ENCODE measurements at regions not wholly inside any gene's neighbourhood (a gene's known extent, or its start where the extent isn't known, plus 50 kb on each side); places are given as distances from the start of the nearest gene placed in this dataset.

GRCh38 chr3:111336511-111336910 is 205.5 kb upstream of the CD96 start:
- no peak for TF ChIP-seq ZNF8 (CRISPR knock-in tag; IDR thresholded peaks at IDR 0.05)
- no peak for TF ChIP-seq RARB (CRISPR knock-in tag; IDR thresholded peaks at IDR 0.05)
- TF ChIP-seq ZFP30 (CRISPR knock-in tag; IDR thresholded peaks at IDR 0.05) = no peak
- no peak for TF ChIP-seq ESRRG (CRISPR knock-in tag; IDR thresholded peaks at IDR 0.05)
